Esophagus mucosa (tissue), 1 donor: ENCODE measurements at regions not wholly inside any gene's neighbourhood (a gene's known extent, or its start where the extent isn't known, plus 50 kb on each side); places are given as distances from the start of the nearest gene placed in this dataset.
"Not testable (repeated sequence)": the region's sequence is repeated elsewhere in the genome, so short reads cannot be mapped to it uniquely, and the experiment has no call there.

ENCODE experiments used
- ATAC-seq: fragments of 200-7000 bp; cut with Tn5 transposase; one replicate; pipeline ENCODE4 v1.9.1; 2020
- donor health status: DM: yes; HTN: yes; CAD: no.

DNA sequence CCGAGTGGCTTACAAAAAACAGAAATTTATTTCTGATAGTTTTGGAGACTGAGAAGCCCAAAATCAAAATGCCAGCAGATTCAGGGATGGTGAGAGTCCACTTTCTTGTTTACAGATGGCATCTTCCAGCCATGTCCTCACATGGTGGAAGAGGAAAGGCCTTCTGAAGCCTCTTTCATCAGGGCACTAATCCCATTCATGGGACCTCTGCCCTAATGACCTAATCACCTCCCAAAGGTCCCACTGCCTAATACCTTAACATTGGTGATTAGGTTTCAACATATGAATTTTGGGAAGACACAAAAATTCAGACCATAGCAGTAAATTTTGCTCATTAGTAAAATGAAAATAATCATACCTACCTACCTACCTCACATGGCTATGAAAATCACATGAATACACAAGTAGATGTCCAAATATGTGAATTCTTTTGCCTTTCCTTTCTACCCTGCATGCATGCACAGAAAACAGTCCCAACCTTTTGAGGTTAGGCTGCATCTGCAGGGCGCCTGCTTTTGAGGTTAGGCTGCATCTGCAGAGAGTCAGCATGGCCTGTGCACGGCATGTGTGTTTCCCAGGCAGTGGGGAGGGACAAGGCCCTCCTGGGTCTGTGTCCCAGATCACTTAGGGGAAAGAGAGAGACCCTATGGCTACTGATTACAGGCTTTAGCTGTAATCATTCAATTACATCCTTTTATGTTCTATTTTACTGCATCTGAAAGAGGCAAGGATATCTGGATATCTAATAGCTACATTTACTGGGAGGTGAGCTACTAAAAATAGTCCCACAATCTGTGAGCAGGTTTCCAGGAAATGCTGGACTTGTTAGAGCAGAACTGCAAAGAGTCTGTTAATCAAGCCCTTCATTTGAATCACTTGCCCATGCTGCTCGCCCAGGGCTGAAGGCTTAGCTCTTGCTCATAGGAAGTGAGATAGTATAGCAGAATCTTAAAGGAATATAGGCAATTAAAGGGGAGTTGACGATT, 497.7 kb upstream of the MARCKS start:
- ATAC-seq: peak; percentile 93

DNA sequence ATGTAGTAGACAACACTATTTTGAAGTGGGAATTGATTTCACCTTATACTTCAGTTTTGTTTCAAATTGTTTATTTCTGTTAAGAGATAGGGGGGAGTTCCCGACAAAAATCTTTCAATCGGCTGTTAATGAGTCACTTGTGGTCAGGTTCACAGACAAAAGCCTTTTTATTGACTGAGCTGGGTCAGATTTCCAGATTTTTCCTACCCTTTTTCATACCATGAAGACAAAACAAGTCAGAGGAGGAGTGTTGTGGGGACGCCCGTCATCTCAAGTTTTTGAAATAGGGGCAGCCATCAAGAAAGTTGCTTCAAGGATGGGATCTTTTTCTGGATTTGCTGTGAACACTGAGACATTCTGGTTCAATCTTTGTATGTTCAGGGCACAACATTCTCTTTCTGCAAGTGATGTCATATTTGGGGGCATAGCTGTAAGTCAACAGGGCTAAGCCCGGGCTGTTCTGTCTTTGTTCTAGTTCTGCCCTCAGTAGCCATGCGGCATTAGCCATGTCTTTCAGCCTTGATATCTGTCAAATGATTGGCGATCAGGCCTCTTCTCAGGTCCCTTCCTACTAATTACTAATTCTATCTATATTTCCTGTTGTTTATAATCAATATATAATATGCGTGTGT, 496.0 kb upstream of the MARCKS start:
- ATAC-seq: no peak

DNA sequence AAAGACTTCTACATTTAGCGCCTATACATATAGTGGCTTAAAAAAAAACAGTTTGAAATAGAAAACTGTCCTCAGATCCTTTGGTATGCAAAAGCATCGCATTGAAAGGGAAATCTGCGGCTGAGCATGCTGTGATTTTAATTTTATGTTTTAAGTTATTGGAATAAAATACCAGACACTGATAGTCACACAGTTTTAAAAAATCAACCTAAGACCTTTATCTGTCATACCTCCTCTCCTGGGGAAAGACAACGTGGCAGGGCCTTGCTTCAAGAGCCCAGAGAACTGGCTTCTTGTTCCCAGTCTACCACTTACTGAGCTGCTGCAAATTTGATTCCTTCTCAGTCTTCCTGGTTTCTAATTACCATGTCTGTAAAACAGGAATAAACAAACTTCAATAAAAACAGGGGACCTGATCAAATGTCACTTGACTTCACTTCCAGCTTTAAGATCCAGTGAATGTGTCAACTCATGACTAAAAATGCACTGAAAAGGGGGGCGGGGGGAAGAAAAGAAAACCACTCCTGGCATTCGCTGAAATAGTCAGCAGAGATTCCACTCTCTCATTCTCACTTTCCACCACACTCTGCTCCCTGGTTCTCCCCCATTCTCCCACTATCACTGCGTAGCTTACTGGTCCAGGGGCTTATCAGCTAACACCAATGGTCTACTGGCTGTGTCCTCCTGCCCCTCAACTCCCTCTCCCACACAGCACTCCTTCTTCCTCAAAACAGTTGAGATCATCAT, 494.7 kb upstream of the MARCKS start:
- ATAC-seq: no peak

GRCh38 chr6:113363048-113363798, 493.9 kb upstream of the MARCKS start:
- ATAC-seq: no peak

GRCh38 chr6:113363866-113364265, 493.3 kb upstream of the MARCKS start:
- ATAC-seq: no peak

DNA sequence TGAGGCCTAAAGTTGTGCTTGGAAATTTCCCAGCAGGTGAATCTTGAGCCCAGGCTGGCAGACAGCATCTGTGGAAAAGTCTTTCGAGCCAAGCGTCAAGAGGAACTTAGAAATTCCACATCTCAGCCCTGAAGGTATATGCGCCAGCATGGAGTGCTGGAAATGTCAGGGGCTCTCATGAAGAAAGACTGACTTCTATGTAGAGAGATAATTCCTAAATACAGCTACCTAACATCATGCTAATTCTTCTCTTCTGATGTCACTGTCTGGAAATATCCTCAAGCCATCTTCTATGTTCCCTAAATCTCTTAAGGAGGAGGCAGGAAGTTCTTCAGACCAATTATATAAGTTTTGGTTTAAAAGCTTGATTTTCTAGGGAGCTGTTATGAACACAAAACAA, 492.4 kb upstream of the MARCKS start:
- no peak for ATAC-seq

DNA sequence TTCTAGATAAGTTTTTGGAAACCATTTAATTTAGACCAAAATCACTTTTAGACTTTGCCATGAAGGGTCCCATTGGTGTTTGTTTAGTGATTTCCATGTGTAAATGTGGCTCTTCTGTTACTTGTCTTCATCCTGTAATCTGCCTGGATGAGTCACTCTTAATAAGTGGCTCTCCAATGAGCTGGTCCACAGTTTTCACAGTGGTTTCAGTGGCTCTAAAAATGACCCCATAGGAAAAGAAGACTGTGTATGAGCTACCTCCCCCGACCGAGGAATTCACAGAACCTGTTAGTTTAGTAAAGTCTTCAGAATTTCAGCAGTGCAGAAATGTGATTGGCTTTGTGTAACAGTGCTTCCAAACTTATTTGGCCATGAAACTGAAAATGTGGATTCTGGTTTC, 492.0 kb upstream of the MARCKS start:
- no peak for ATAC-seq

GRCh38 chr6:113366505-113366904, 490.6 kb upstream of the MARCKS start:
- no peak for ATAC-seq

DNA sequence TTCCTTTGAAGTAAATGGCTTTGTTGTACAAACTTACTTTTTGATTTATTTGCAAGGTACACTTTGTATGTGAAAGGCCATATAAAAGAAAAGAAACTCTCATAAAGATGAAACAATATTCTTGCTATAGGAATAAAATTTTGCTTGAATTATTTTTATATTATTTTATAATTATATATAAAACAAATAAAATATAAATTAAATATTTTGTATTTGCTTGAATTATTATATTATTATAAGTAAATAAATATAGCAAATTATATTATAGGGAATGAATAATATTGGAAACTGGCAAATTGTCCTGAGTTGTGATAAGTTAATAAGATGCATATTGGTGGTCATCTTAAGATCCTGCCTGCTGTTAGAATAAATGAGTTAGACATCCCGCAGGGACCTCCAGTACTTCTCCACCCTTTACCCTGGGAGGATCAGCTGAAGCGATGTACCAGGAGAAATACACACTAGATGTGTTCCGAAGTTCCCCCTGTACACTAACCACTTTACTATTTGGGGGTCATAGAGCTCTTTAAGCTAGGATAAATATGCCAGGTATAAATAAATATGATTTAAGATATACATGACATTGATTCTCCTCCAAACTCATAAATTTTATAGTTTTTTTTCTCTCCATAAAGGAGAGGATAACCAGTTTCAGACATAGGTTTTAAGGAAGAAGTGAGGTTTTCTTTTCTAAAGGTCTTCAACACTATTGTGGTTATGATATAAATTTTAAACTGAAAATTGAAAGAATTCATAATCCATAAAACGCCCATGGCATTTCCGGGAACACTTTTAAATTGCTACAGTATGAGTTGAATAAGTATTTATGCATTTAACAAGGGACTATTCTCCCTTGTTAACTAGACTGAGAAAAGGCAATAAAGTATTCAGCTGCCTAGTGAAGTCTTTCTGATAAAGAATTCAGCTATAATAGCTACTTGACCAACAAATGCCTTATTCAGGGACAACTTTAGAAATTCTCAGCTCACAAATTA, 486.3 kb upstream of the MARCKS start:
- no peak for ATAC-seq

DNA sequence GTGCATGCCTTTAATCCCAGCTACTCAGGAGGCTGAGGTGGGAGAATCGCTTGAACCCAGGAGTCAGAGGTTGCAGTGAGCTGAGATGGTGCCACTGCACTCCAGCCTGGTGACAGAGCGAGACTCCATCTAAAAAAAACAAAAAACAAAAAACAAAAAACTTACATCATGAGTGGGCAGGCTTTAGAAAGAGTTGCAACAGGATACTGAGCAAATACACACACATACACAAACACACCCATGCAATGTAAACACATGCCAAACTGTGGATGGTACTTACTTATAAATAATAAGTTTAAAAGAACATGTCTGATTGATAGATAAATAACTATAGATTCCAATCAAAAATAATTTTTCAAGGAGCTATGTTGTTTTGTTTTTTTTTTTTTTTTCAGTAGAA, 481.7 kb upstream of the MARCKS start:
- not testable (repeated sequence) for ATAC-seq

DNA sequence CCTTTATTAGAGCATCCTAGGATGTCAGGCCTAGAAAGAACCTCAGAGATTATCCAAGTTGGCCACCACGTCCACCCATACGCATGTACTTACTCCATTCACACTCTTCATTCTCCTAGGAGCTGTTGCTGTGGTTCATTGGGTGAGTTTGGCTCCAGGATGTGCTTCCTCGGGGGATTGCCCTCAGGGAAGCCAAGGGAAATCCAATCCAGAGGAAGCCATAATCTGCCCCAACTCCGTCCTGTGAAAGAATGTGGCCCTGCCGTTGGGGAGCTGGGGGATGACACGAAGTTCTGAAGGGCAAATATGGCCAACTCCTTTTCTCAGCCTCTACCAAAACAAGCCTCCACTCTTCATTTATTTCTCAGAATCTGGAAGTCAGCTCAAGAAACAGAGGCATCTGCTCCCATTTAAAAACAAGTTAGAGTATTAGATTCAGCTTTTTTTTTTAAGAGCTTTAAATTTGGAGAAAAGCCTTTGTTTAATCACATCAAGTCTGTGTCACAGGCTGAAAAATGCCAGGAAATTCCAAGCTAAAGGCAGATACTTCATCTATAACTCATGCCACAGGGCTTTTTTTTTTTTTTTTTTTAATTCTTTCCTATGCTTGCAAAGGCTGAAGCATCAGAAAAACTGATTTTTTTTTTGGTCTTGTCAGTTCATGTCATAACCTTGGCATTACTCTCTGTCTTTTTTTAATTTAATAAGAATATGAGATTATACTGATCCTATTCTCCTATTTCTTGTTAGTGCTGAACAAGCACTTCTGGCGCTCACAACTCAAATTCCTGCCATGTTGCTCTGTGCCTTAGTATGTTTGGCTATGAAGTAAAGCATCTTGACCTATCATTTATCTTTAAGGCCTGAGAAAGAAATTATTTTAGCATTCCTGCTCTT, 480.9 kb upstream of the MARCKS start:
- ATAC-seq: no peak

DNA sequence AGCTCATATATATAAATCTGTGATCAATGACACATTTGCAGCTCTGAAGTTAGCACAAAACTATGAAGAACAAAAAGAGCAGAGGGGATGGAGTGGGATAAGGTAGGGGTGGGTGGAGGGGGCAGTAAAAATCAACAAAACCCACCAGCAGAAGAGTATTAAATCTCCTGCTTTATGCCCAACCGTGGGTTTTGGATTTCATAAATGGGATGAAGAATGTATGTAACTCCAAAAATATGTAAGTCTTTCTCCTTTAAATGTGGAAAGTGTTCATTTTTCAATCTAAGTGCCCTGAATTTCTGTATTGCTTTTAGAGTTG, 480.3 kb upstream of the MARCKS start:
- ATAC-seq: no peak

DNA sequence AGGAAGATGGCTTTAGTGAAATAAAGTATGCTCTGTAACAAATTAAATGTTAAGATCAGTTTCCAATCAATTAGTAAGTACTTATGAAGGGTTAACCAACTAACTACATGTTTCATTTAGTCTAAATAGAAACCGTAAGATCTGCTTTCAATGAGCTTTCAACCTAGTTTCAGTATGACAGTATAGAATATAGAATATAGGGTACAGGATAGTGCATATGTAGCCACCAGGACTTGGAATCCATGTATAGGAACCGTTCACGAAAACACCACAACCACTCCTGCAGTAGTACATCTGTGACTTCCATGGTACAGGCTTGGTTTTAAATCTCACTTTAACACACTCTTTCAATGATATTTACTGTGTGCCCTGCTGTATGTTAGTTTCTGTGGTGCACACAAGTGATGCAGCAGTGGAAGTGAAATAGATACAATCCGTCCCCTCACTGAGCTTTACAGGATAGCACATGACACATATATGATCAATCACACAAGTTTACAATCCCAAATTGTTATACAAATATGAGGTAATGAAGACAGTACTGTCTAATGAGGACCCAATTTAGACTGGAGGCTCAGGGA, 479.7 kb upstream of the MARCKS start:
- no peak for ATAC-seq

DNA sequence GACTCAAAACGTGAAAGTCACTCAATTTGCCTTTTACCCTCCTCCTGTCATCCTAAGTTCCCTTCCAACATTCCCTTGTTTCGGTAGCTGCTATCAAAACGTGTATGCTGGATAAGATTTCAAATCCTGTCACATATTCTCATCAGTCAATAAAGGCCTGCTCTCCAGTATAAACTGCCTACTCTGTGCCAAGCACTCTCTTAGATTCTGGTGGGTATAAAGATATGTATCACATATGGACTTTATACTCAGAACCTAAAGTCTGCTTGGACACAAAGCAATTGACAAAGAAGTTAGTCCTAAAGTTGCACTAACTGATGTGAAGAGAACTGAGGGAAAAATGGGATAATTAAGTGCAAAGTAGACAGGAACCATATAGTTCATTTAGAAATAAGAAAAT, 476.6 kb upstream of the MARCKS start:
- no peak for ATAC-seq

GRCh38 chr6:113381232-113381631, 475.9 kb upstream of the MARCKS start:
- ATAC-seq: no peak

DNA sequence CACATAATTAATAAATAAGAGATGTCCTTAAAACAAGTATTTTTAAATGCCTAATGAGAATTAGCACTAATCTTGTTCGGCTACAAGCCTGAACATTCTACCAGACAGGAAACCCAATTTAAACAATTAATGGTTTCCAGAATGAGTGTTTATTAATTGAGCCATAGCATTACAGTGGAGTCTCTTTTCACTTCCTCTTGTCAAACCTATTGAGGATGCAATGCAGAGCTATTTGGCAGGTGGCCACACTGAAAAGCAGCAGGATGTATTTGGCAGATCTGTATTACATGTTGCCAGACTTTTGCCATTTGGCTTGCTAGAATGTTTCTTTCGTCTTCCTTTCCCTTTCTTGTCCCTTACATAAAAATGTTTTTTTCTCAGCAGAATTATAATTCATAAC, 475.2 kb upstream of the MARCKS start:
- ATAC-seq: peak; percentile 73

GRCh38 chr6:113383701-113384100, 473.4 kb upstream of the MARCKS start:
- ATAC-seq: no peak

- ATAC-seq: no peak
Measured at GRCh38 chr6:113385020-113385431, 472.1 kb upstream of the MARCKS start.

- no peak for ATAC-seq
Measured at GRCh38 chr6:113388996-113389395, 468.1 kb upstream of the MARCKS start.

DNA sequence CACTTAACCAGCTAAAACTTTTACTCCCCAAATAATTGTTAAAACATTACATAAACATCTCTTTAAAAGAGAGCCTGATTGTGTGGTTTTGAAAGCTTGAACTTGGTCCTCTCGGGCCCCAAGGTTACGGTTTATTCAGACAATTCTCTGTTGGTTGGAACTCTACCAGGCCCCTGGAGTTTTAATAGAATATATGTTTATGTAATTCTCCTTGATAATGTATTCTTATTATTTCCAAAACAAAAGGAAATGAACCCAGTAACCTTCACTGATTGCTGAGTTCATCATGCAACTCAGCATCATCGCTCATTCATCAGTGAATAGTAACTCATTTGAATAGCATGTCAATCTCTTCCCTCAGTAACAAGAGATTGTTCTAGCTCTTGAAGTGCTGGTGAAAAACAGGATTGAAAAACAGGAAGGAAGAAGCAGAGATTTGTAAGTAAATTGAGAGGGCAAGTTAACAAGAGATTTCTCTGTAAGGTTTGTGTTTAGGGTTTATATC, 464.5 kb upstream of the MARCKS start:
- ATAC-seq: no peak
